SU-DHL-6 (cell line): ENCODE measurements at regions not wholly inside any gene's neighbourhood (a gene's known extent, or its start where the extent isn't known, plus 50 kb on each side); places are given as distances from the start of the nearest gene placed in this dataset.

Source experiments
- CTCF ChIP-seq: fragments of 200-600 bp; sonication (generic); IDR thresholded peaks from one replicate; pipeline ENCODE4 v1.5.1; 2017; ENCODE audit warnings: antibody characterized with exemption, mild to moderate bottlenecking, low read length, moderate library complexity; ENCODE audit not compliant: insufficient read depth, poor library complexity, severe bottlenecking
- EZH2phosphoT487 ChIP-seq: fragments of 200-600 bp; sonication (generic), shearing (Covaris generic); conservative IDR thresholded peaks from 2 replicates; pipeline ENCODE4 v1.6.1; 2018; ENCODE audit warnings: mild to moderate bottlenecking, antibody characterized with exemption, low read length, moderate library complexity, mixed read lengths

GRCh38 chr12:67154901-67155300 lies 114.3 kb upstream of the CAND1 start:
- TF ChIP-seq CTCF (no peak), EZH2phosphoT487 (no peak)
